Ovary (tissue), 7 donors: ENCODE measurements at regions not wholly inside any gene's neighbourhood (a gene's known extent, or its start where the extent isn't known, plus 50 kb on each side); places are given as distances from the start of the nearest gene placed in this dataset.
"Not testable (repeated sequence)": the region's sequence is repeated elsewhere in the genome, so short reads cannot be mapped to it uniquely, and the experiment has no call there.

ENCODE experiments used
- DNase-seq, 5 donors: peaks; one replicate each; pipeline ENCODE4 v3.0.0-alpha.2; 2019 to 2020
- H3K27ac ChIP-seq, 2 donors: fragments of 200-600 bp; one replicate each; pipeline versions ENCODE4 v1.5.1 to v1.8.0; 2019 to 2022
- H3K27me3 ChIP-seq: fragments of 200-600 bp; one replicate; pipeline ENCODE4 v1.8.0; 2022
- H3K36me3 ChIP-seq: fragments of 200-600 bp; sonication (generic); one replicate; pipeline ENCODE4 v1.5.1; 2019
- H3K4me1 ChIP-seq: one replicate; pipeline ENCODE4 v1.8.1; 2013; ENCODE audit warnings: mild to moderate bottlenecking, moderate library complexity; ENCODE audit not compliant: insufficient read depth
- H3K4me3 ChIP-seq: fragments of 200-600 bp; sonication (generic); one replicate; pipeline ENCODE4 v1.5.1; 2017
- H3K9me3 ChIP-seq, 2 donors: fragments of 200-600 bp in 1 of 2; sonication (generic) in 1 of 2; one replicate each; pipeline versions ENCODE4 v1.5.1 to v1.8.1; 2013 to 2019; ENCODE audit warnings: mild to moderate bottlenecking in 1 of 2, moderate library complexity in 1 of 2
- CTCF ChIP-seq, 3 donors: fragments of 450-650 bp in 2 of 3; fragments of 200-600 bp in 1 of 3; IDR thresholded peaks; one replicate each; pipeline versions ENCODE4 v1.5.1 to v1.8.0; 2016 to 2022; ENCODE audit warnings: antibody characterized with exemption in 3 of 3, mild to moderate bottlenecking in 1 of 3
- EP300 ChIP-seq: sonication (generic); formaldehyde crosslinking; IDR thresholded peaks from one replicate; pipeline ENCODE4 v1.6.1; 2017; ENCODE audit warnings: antibody characterized with exemption
- POLR2A ChIP-seq: fragments of 450-650 bp; IDR thresholded peaks from one replicate; pipeline ENCODE4 v1.6.1; 2017; ENCODE audit warnings: antibody characterized with exemption, mild to moderate bottlenecking, moderate library complexity
- WGBS, 3 donors: extraction: QIAGEN DNeasy Blood & Tissue Kit in 1 of 3; methylation state at CpG; one replicate each; pipeline versions ENCODE4 v1.1.5 to v1.1.7; 2013 to 2017; 5-methylcytosine and 5-hydroxymethylcytosine counted together
- intact Hi-C, 4 donors: fragments of 100-400 bp; cut with DNase I; formaldehyde crosslinking; loops; one replicate each; pipeline versions ENCODE4 v1.11.0 to v1.15.1; 2022 to 2023
- donor health status: DM: no; HTN: no; CAD: no; lungs with moderate emphysema.
- donor health status: DM: no; HTN: no; CAD: no.
- donor health status: Bipolar disorder and iron deficiency.
- donor health status: DM: no; HTN: no; CAD: no.
- donor health status: DM: yes; HTN: yes; CAD: no.

GRCh38 chr10:5284311-5285057 lies 80.3 kb upstream of the UCN3 start:
- DNase-seq = no peak
- no peaks in the 10 kb centered on the region for H3K36me3 ChIP-seq
- intact Hi-C loops = loop anchor here in 2 of 4 donors (10.0 kb wide), 2 partner anchors 430 to 440 kb away; no protein-coding TSS in a partner anchor

GRCh38 chr10:5285186-5285585 lies 79.6 kb upstream of the UCN3 start:
- no peaks in the 10 kb centered on the region for H3K36me3 ChIP-seq
- no peak overlapping the region for H3K4me3 ChIP-seq
- intact Hi-C loops = loop anchor here in 2 of 4 donors (10.0 kb wide), 2 partner anchors 430 to 440 kb away; no protein-coding TSS in a partner anchor
- TF ChIP-seq CTCF (IDR thresholded peaks at IDR 0.05) (no peak), EP300 (no peak), POLR2A (no peak)
- no peaks in the 10 kb centered on the region for H3K4me1 ChIP-seq
- WGBS, 3 donors = 53 to 63% (median 57%) methylated on average over 9 of the region's 9 CpGs
- no peak overlapping the region for H3K27ac ChIP-seq
- H3K9me3 ChIP-seq = no peaks in the 10 kb centered on the region
- no peak for DNase-seq
- H3K27me3 ChIP-seq = no peaks in the 10 kb centered on the region

More at GRCh38 chr10:5284311-5285057, 80.3 kb upstream of the UCN3 start:
- no peaks in the 10 kb centered on the region for H3K4me1 ChIP-seq
- H3K27ac ChIP-seq = no peak overlapping the region
- H3K9me3 ChIP-seq = no peaks in the 10 kb centered on the region
- TF ChIP-seq EP300 = no peak
- TF ChIP-seq POLR2A = no peak
- TF ChIP-seq CTCF (IDR thresholded peaks at IDR 0.05) = no peak
- WGBS, 3 donors = 68 to 74% (median 70%) methylated on average over 9 of the region's 9 CpGs
- no peak overlapping the region for H3K4me3 ChIP-seq
- no peaks in the 10 kb centered on the region for H3K27me3 ChIP-seq

- no peak for DNase-seq
- intact Hi-C loops = loop anchor here in 2 of 4 donors (10.0 kb wide), 2 partner anchors 434 to 444 kb away; no protein-coding TSS in a partner anchor
- WGBS, 3 donors = 83 to 85% (median 83%) methylated on average over 4 of the region's 4 CpGs
Observed at GRCh38 chr10:5288359-5288758, 76.4 kb upstream of the UCN3 start.

GRCh38 chr10:5289228-5289627 lies 75.5 kb upstream of the UCN3 start:
- H3K4me1 ChIP-seq, H3K9me3 ChIP-seq, H3K36me3 ChIP-seq, H3K27ac ChIP-seq, H3K4me3 ChIP-seq, DNase-seq, H3K27me3 ChIP-seq: not testable (repeated sequence)
- intact Hi-C loops = loop anchor here in 2 of 4 donors (10.0 kb wide), 2 partner anchors 434 to 444 kb away; no protein-coding TSS in a partner anchor
- WGBS, 3 donors = 93 to 95% (median 94%) methylated on average over 1 of the region's 1 CpG

More at GRCh38 chr10:5288359-5288758, 76.4 kb upstream of the UCN3 start:
- Histone ChIP-seq H3K9me3 (no peaks in the 10 kb centered on the region), H3K27me3 (no peaks in the 10 kb centered on the region), H3K4me1 (no peaks in the 10 kb centered on the region), H3K36me3 (no peaks in the 10 kb centered on the region), H3K4me3 (no peak overlapping the region), H3K27ac (no peak overlapping the region)
- TF ChIP-seq POLR2A = no peak
- TF ChIP-seq EP300 = no peak
- TF ChIP-seq CTCF (IDR thresholded peaks at IDR 0.05) = no peak
